A673 (cell line): ENCODE measurements at regions not wholly inside any gene's neighbourhood (a gene's known extent, or its start where the extent isn't known, plus 50 kb on each side); places are given as distances from the start of the nearest gene placed in this dataset.

Experiments
- CTCF ChIP-seq: fragments of 300-800, 200-600 bp; sonication (generic); conservative IDR thresholded peaks from 2 replicates; pipeline ENCODE4 v1.5.1; 2017; ENCODE audit warnings: low read depth, mild to moderate bottlenecking, antibody characterized with exemption, low read length, moderate library complexity, mixed read lengths
- EZH2 ChIP-seq: fragments of 200-600 bp; sonication (generic); IDR thresholded peaks from 2 replicates; pipeline ENCODE4 v1.6.1; 2017; ENCODE audit warnings: borderline replicate concordance, low read depth, mild to moderate bottlenecking, mixed read lengths, antibody characterized with exemption, low read length; ENCODE audit not compliant: poor library complexity, severe bottlenecking

GRCh38 chr10:120749856-120750566, 101.2 kb upstream of the WDR11 start:
- no peak for TF ChIP-seq CTCF
- no peak for TF ChIP-seq EZH2
